Natural killer cell (primary cell): ENCODE measurements at regions not wholly inside any gene's neighbourhood (a gene's known extent, or its start where the extent isn't known, plus 50 kb on each side); places are given as distances from the start of the nearest gene placed in this dataset.

Experiments used
- ATAC-seq, 3 donors: fragments of 150-1000 bp in 2 of 3; fragments of 200-7000 bp in 1 of 3; cut with Tn5 transposase; 1 replicate in 1 of 3; 2 replicates in 2 of 3; pipeline ENCODE4 v1.10.0; 2021; ENCODE audit warnings: mild to moderate bottlenecking in 2 of 3, moderate library complexity in 2 of 3
- DNase-seq, 2 donors: peaks; one replicate each; pipeline versions ENCODE4 v3.0.0 to v3.0.0-alpha.2; 2013 to 2021; ENCODE audit warnings: mixed read lengths in 1 of 2
- H3K27ac ChIP-seq: one replicate; pipeline ENCODE4 v1.5.1; 2013; ENCODE audit warnings: mild to moderate bottlenecking, low read length
- H3K27me3 ChIP-seq: one replicate; pipeline ENCODE4 v1.6.1; 2013; ENCODE audit warnings: low read length; ENCODE audit not compliant: control insufficient read depth, insufficient read depth
- H3K36me3 ChIP-seq: one replicate; pipeline ENCODE4 v1.6.1; 2013; ENCODE audit warnings: low read length; ENCODE audit not compliant: control insufficient read depth, insufficient read depth
- H3K4me1 ChIP-seq: one replicate; pipeline ENCODE4 v1.6.1; 2013; ENCODE audit warnings: low read length; ENCODE audit not compliant: control insufficient read depth, insufficient read depth
- H3K4me3 ChIP-seq: one replicate; pipeline ENCODE4 v1.5.1; 2013; ENCODE audit warnings: low read length
- H3K9me3 ChIP-seq: one replicate; pipeline ENCODE4 v1.6.1; 2013; ENCODE audit warnings: low read length; ENCODE audit not compliant: control insufficient read depth, insufficient read depth
- H3K27ac Mint-ChIP-seq, 2 donors: one replicate each; pipeline ENCODE4 v1.8.0; 2022; ENCODE audit warnings: mild to moderate bottlenecking in 2 of 2, mixed read lengths in 2 of 2, moderate library complexity in 1 of 2
- H3K27me3 Mint-ChIP-seq, 2 donors: one replicate each; pipeline ENCODE4 v1.8.0; 2022; ENCODE audit warnings: low read depth in 2 of 2, mixed read lengths in 2 of 2
- H3K36me3 Mint-ChIP-seq: one replicate; pipeline ENCODE4 v1.8.0; 2022; ENCODE audit warnings: mixed read lengths
- H3K4me1 Mint-ChIP-seq, 2 donors: one replicate each; pipeline ENCODE4 v1.8.0; 2022; ENCODE audit warnings: mixed read lengths in 2 of 2
- H3K4me3 Mint-ChIP-seq: one replicate; pipeline ENCODE4 v1.8.0; 2022; ENCODE audit warnings: mild to moderate bottlenecking, moderate library complexity, mixed read lengths
- H3K9me3 Mint-ChIP-seq, 2 donors: one replicate each; pipeline ENCODE4 v1.8.0; 2022; ENCODE audit warnings: mixed read lengths in 2 of 2
- CTCF ChIP-seq: fragments of 200-600 bp; IDR thresholded peaks from one replicate; pipeline ENCODE4 v1.8.0; 2022; ENCODE audit warnings: antibody characterized with exemption
- WGBS: methylation state at CpG from one replicate; pipeline ENCODE4 v1.1.7; 2013; ENCODE audit warnings: missing lambda C conversion rate; ENCODE audit not compliant: insufficient coverage; 5-methylcytosine and 5-hydroxymethylcytosine counted together
- intact Hi-C: fragments of 100-400 bp; cut with micrococcal nuclease; formaldehyde crosslinking; loops from one replicate; pipeline ENCODE4 v1.14.2; 2022

DNA sequence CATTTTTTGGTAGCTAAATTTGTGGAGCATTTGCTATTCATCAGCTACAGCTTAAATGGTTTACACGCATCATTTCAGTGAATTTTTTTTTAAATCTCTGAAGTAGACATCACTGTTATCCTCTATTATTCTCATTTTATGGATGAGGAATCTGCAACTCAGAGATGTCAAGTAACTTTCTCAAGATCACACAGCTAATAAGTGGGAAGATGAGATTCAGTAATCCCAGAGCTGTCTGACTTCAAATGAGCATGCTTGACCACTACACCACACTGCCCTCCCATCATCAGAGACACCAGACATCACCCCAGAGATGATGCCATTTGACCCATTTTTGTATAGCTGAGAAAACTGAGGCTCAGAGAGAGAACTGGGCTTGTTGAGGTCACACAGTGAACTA lies 116.4 kb downstream of the RRAGC start:
- H3K9me3 ChIP-seq: no peaks in the 10 kb centered on the region
- intact Hi-C loops: no loop called here
- no peaks in the 10 kb centered on the region for H3K27me3 ChIP-seq
- WGBS: no CpG with 5 or more reads among the region's 1 CpG
- H3K9me3 Mint-ChIP-seq: no peaks in the 10 kb centered on the region
- H3K4me3 ChIP-seq: no peak overlapping the region
- H3K27ac Mint-ChIP-seq: no peak overlapping the region
- H3K4me3 Mint-ChIP-seq: no peak overlapping the region
- peaks cover 0 to 2% of the 10 kb centered on the region in 2 donors for H3K27me3 Mint-ChIP-seq
- no peak for ATAC-seq
- H3K36me3 Mint-ChIP-seq: no peaks in the 10 kb centered on the region
- H3K4me1 Mint-ChIP-seq: no peaks in the 10 kb centered on the region
- TF ChIP-seq CTCF: no peak
- no peaks in the 10 kb centered on the region for H3K36me3 ChIP-seq
- no peak for DNase-seq
- H3K4me1 ChIP-seq: no peaks in the 10 kb centered on the region
- H3K27ac ChIP-seq: no peak overlapping the region

DNA sequence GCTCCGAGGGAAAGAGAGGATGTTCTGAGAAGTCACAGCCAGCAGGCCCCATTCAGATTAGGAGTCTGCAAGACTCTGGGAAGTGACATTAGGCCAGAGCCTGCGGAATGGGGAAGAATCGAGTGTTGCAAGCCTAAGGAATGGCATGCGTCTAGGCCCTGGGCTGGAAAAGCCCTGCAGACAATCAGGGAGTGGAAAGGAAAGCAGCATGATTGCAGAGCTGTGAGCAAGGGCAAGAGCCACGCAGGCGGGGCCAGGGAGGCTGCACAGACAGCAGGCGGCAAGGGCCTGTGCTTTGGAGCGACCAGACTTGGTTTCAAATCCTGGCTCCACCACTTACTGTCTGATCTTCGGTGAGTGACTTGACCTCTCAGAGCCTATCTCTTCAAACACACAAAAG lies 118.2 kb downstream of the RRAGC start:
- Mint-ChIP-seq H3K27me3 (peaks cover 0 to 2% of the 10 kb centered on the region in 2 donors), H3K4me1 (no peaks in the 10 kb centered on the region), H3K4me3 (no peak overlapping the region), H3K36me3 (no peaks in the 10 kb centered on the region), H3K27ac (no peak overlapping the region), H3K9me3 (no peaks in the 10 kb centered on the region)
- TF ChIP-seq CTCF: no peak
- 95% methylated on average over 9 of the region's 9 CpGs for WGBS
- H3K27me3 ChIP-seq: no peaks in the 10 kb centered on the region
- ATAC-seq: no peak
- H3K4me3 ChIP-seq: no peak overlapping the region
- no peaks in the 10 kb centered on the region for H3K36me3 ChIP-seq
- no peaks in the 10 kb centered on the region for H3K4me1 ChIP-seq
- no peaks in the 10 kb centered on the region for H3K9me3 ChIP-seq
- intact Hi-C loops: no loop called here
- DNase-seq: no peak
- no peak overlapping the region for H3K27ac ChIP-seq

GRCh38 chr1:38740487-38740886 lies 119.1 kb downstream of the RRAGC start:
- H3K4me1 ChIP-seq: no peaks in the 10 kb centered on the region
- Mint-ChIP-seq H3K27me3 (peaks cover 0 to 5% of the 10 kb centered on the region in 2 donors), H3K9me3 (no peaks in the 10 kb centered on the region), H3K27ac (no peak overlapping the region), H3K36me3 (no peaks in the 10 kb centered on the region), H3K4me3 (no peak overlapping the region), H3K4me1 (no peaks in the 10 kb centered on the region)
- no peaks in the 10 kb centered on the region for H3K27me3 ChIP-seq
- H3K9me3 ChIP-seq: no peaks in the 10 kb centered on the region
- no peaks in the 10 kb centered on the region for H3K36me3 ChIP-seq
- no peak overlapping the region for H3K4me3 ChIP-seq
- TF ChIP-seq CTCF: no peak
- 93% methylated on average over 6 of the region's 6 CpGs for WGBS
- H3K27ac ChIP-seq: no peak overlapping the region
- intact Hi-C loops: no loop called here
- no peak for DNase-seq
- no peak for ATAC-seq

- 85% methylated on average over 6 of the region's 6 CpGs for WGBS
- Mint-ChIP-seq H3K9me3 (no peaks in the 10 kb centered on the region), H3K27ac (no peak overlapping the region), H3K36me3 (no peaks in the 10 kb centered on the region), H3K4me1 (no peaks in the 10 kb centered on the region), H3K4me3 (no peak overlapping the region), H3K27me3 (peaks cover 11 to 22% of the 10 kb centered on the region in 2 donors)
- Histone ChIP-seq H3K4me1 (no peaks in the 10 kb centered on the region), H3K36me3 (no peaks in the 10 kb centered on the region), H3K9me3 (no peaks in the 10 kb centered on the region), H3K27ac (no peak overlapping the region), H3K27me3 (no peaks in the 10 kb centered on the region), H3K4me3 (no peak overlapping the region)
- intact Hi-C loops: no loop called here
- DNase-seq: no peak
- no peak for ATAC-seq
- TF ChIP-seq CTCF: no peak
Measured at GRCh38 chr1:38738207-38738606, 121.4 kb downstream of the RRAGC start.
